H9 (cell line): ENCODE measurements at regions not wholly inside any gene's neighbourhood (a gene's known extent, or its start where the extent isn't known, plus 50 kb on each side); places are given as distances from the start of the nearest gene placed in this dataset.

Source experiments
- DNase-seq: peaks from one replicate; pipeline ENCODE4 v3.0.0-alpha.2; 2017
- H2AFZ ChIP-seq: one replicate; pipeline ENCODE4 v1.6.1; 2013; ENCODE audit warnings: mild to moderate bottlenecking, low read length, control low read depth, moderate library complexity
- H2AK5ac ChIP-seq: 2 replicates; pipeline ENCODE4 v1.6.1; 2013; ENCODE audit warnings: low read length, control low read depth, mixed read lengths; ENCODE audit not compliant: insufficient read length
- H2BK120ac ChIP-seq: one replicate; pipeline ENCODE4 v1.6.1; 2013; ENCODE audit warnings: low read depth, mild to moderate bottlenecking, low read length, control low read depth, inconsistent platforms; ENCODE audit not compliant: poor library complexity, severe bottlenecking
- H2BK12ac ChIP-seq: 2 replicates; pipeline ENCODE4 v1.6.1; 2013; ENCODE audit warnings: low read length, control low read depth, mixed read lengths, low read depth; ENCODE audit not compliant: insufficient read length
- H2BK15ac ChIP-seq: 2 replicates; pipeline ENCODE4 v1.6.1; 2013; ENCODE audit warnings: low read depth, low read length, control low read depth
- H2BK20ac ChIP-seq: one replicate; pipeline ENCODE4 v1.6.1; 2013; ENCODE audit warnings: low read depth, mild to moderate bottlenecking, low read length, control low read depth, inconsistent platforms; ENCODE audit not compliant: poor library complexity, severe bottlenecking
- H2BK5ac ChIP-seq: 2 replicates; pipeline ENCODE4 v1.6.1; 2013; ENCODE audit warnings: low read length, control low read depth, mixed read lengths; ENCODE audit not compliant: insufficient read length
- H3K14ac ChIP-seq: 2 replicates; pipeline ENCODE4 v1.6.1; 2013; ENCODE audit warnings: low read length, control low read depth; ENCODE audit not compliant: insufficient read depth
- H3K18ac ChIP-seq: 2 replicates; pipeline ENCODE4 v1.6.1; 2013; ENCODE audit warnings: low read depth, mild to moderate bottlenecking, mixed read lengths, low read length, control low read depth; ENCODE audit not compliant: insufficient read length
- H3K23ac ChIP-seq: 2 replicates; pipeline ENCODE4 v1.6.1; 2013; ENCODE audit warnings: low read length, control low read depth, mixed read lengths, low read depth; ENCODE audit not compliant: insufficient read length
- H3K23me2 ChIP-seq: 2 replicates; pipeline ENCODE4 v1.6.1; 2013; ENCODE audit warnings: low read depth, mild to moderate bottlenecking, mixed read lengths, low read length, control low read depth; ENCODE audit not compliant: insufficient read length, poor library complexity, severe bottlenecking
- H3K27ac ChIP-seq: 2 replicates; pipeline ENCODE4 v1.5.1; 2013; ENCODE audit warnings: low read length, control low read depth, mixed read lengths, low read depth; ENCODE audit not compliant: insufficient read length
- H3K27me3 ChIP-seq: 2 replicates; pipeline ENCODE4 v1.6.1; 2013; ENCODE audit warnings: low read length, control low read depth, inconsistent platforms; ENCODE audit not compliant: insufficient read depth
- H3K4ac ChIP-seq: 2 replicates; pipeline ENCODE4 v1.6.1; 2013; ENCODE audit warnings: low read depth, mild to moderate bottlenecking, control low read depth, inconsistent platforms, low read length, moderate library complexity
- H3K4me1 ChIP-seq: 2 replicates; pipeline ENCODE4 v1.6.1; 2013; ENCODE audit warnings: low read length, control low read depth, inconsistent platforms; ENCODE audit not compliant: insufficient read depth
- H3K4me2 ChIP-seq: 2 replicates; pipeline ENCODE4 v1.6.1; 2013; ENCODE audit warnings: low read length, control low read depth, mixed read lengths; ENCODE audit not compliant: insufficient read length, insufficient read depth
- H3K56ac ChIP-seq: 2 replicates; pipeline ENCODE4 v1.6.1; 2013; ENCODE audit warnings: low read depth, mild to moderate bottlenecking, mixed read lengths, low read length, control low read depth; ENCODE audit not compliant: insufficient read length
- H3K79me1 ChIP-seq: 2 replicates; pipeline ENCODE4 v1.6.1; 2013; ENCODE audit warnings: low read depth, mild to moderate bottlenecking, moderate library complexity, low read length, control low read depth, inconsistent platforms; ENCODE audit not compliant: insufficient read depth, poor library complexity, severe bottlenecking
- H3K79me2 ChIP-seq: 2 replicates; pipeline ENCODE4 v1.6.1; 2013; ENCODE audit warnings: low read length, control low read depth, inconsistent platforms; ENCODE audit not compliant: insufficient read depth
- H3K9ac ChIP-seq: 2 replicates; pipeline ENCODE4 v1.6.1; 2013; ENCODE audit warnings: low read length, control low read depth, mixed read lengths; ENCODE audit not compliant: insufficient read length; ENCODE audit errors: extremely low read depth
- H3K9me3 ChIP-seq: one replicate; pipeline ENCODE4 v1.6.1; 2013; ENCODE audit warnings: low read depth, low read length, inconsistent platforms; ENCODE audit not compliant: control insufficient read depth
- H3T11ph ChIP-seq: one replicate; pipeline ENCODE4 v1.6.1; 2013; ENCODE audit warnings: mild to moderate bottlenecking, low read length, control low read depth, inconsistent platforms
- H4K20me1 ChIP-seq: one replicate; pipeline ENCODE4 v1.6.1; 2013; ENCODE audit not compliant: control insufficient read depth, insufficient read length, insufficient read depth
- H4K5ac ChIP-seq: 2 replicates; pipeline ENCODE4 v1.6.1; 2013; ENCODE audit warnings: low read depth, mild to moderate bottlenecking, mixed read lengths, low read length, control low read depth; ENCODE audit not compliant: insufficient read length
- H4K8ac ChIP-seq: replicated peaks from 2 replicates; pipeline ENCODE4 v1.6.1; 2013; ENCODE audit warnings: low read length, control low read depth, mixed read lengths, low read depth; ENCODE audit not compliant: insufficient read length
- H4K91ac ChIP-seq: 2 replicates; pipeline ENCODE4 v1.6.1; 2013; ENCODE audit warnings: low read depth, mild to moderate bottlenecking, moderate library complexity, mixed read lengths, low read length, control low read depth; ENCODE audit not compliant: insufficient read length
- H3K27ac Mint-ChIP-seq, 3 experiments: 2 replicates in 2 of 3; 3 replicates in 1 of 3; pipeline ENCODE4 v1.8.0; 2020 to 2021; ENCODE audit warnings: mixed read lengths in 3 of 3, mild to moderate bottlenecking in 1 of 3, moderate library complexity in 1 of 3
- H3K27me3 Mint-ChIP-seq: 2 replicates; pipeline ENCODE4 v1.8.0; 2021; ENCODE audit warnings: low read depth, mild to moderate bottlenecking, moderate library complexity, mixed read lengths
- H3K36me3 Mint-ChIP-seq, 3 experiments: 2 replicates in 2 of 3; 3 replicates in 1 of 3; pipeline ENCODE4 v1.8.0; 2020 to 2021; ENCODE audit warnings: low read depth in 3 of 3, mixed read lengths in 3 of 3; ENCODE audit not compliant: insufficient read depth in 1 of 3
- H3K4me1 Mint-ChIP-seq, 2 experiments: 2 replicates each; pipeline ENCODE4 v1.8.0; 2020; ENCODE audit warnings: mixed read lengths in 2 of 2
- H3K4me3 Mint-ChIP-seq, 2 experiments: 2 replicates in 1 of 2; 3 replicates in 1 of 2; pipeline ENCODE4 v1.8.0; 2020 to 2021; ENCODE audit warnings: mild to moderate bottlenecking in 2 of 2, mixed read lengths in 2 of 2, moderate library complexity in 1 of 2
- H3K9me3 Mint-ChIP-seq, 2 experiments: 2 replicates in 1 of 2; 3 replicates in 1 of 2; pipeline ENCODE4 v1.8.0; 2020; ENCODE audit warnings: mild to moderate bottlenecking in 2 of 2, mixed read lengths in 2 of 2, moderate library complexity in 1 of 2
- WGBS: extraction: QIAGEN DNeasy Blood & Tissue Kit; methylation state at CpG from one replicate; pipeline ENCODE4 v1.1.7; 2013; ENCODE audit warnings: missing lambda C conversion rate, low lambda C conversion rate, mixed read lengths; ENCODE audit not compliant: insufficient read length; ENCODE audit errors: extremely low coverage; 5-methylcytosine and 5-hydroxymethylcytosine counted together
- TF ChIP-seq, protein P1 (sequence below): fragments of 200-600 bp; sonication (generic); conservative IDR thresholded peaks from 3 replicates; pipeline ENCODE4 v1.8.0; 2021; ENCODE audit warnings: antibody characterized with exemption, mild to moderate bottlenecking

DNA sequence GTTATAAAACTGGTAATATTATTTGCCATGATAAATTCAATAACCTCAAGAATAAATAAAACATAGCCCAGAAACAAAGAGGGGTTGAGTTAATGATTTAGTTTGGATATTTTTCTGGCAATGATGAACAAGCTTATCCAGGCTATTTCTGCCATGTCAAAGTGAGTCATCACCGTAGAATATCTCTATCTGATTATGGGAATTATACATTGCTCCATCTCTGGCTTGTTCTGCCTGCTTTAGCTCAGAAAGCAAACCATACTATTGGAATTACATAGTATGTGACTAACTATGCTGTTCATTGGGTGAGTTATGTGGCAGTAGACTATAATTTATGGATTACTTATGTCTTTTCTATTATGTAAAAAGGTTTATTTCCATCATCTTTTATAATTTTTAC is 680.1 kb upstream of the AADAT start:
- no peaks in the 10 kb centered on the region; a peak in 1 of 4 replicates for H3K4me1 Mint-ChIP-seq

More for the DNA sequence above, 680.1 kb upstream of the AADAT start:
- DNase-seq: no peak
- Mint-ChIP-seq H3K27ac (no peak overlapping the region), H3K27me3 (no peaks in the 10 kb centered on the region), H3K36me3 (no peaks in the 10 kb centered on the region), H3K9me3 (no peaks in the 10 kb centered on the region), H3K4me3 (no peak overlapping the region)
- H3K4me2 ChIP-seq: no peak overlapping the region
- no peak overlapping the region for H3K18ac ChIP-seq
- no peak overlapping the region for H2BK12ac ChIP-seq
- no peaks in the 10 kb centered on the region for H3K27me3 ChIP-seq
- H3K23ac ChIP-seq: no peak overlapping the region
- no peaks in the 10 kb centered on the region for H3K9me3 ChIP-seq
- H4K91ac ChIP-seq: no peak overlapping the region
- no peak overlapping the region for H2BK15ac ChIP-seq
- no peaks in the 10 kb centered on the region for H3K79me1 ChIP-seq
- no peak overlapping the region for H4K5ac ChIP-seq
- H3K27ac ChIP-seq: no peak overlapping the region
- WGBS: no CpG with 5 or more reads among the region's 1 CpG
- no peak overlapping the region for H4K8ac ChIP-seq
- no peak overlapping the region for H2AFZ ChIP-seq
- H3K9ac ChIP-seq: no peak overlapping the region
- no peaks in the 10 kb centered on the region for H3K4me1 ChIP-seq
- TF ChIP-seq, protein P1, sequence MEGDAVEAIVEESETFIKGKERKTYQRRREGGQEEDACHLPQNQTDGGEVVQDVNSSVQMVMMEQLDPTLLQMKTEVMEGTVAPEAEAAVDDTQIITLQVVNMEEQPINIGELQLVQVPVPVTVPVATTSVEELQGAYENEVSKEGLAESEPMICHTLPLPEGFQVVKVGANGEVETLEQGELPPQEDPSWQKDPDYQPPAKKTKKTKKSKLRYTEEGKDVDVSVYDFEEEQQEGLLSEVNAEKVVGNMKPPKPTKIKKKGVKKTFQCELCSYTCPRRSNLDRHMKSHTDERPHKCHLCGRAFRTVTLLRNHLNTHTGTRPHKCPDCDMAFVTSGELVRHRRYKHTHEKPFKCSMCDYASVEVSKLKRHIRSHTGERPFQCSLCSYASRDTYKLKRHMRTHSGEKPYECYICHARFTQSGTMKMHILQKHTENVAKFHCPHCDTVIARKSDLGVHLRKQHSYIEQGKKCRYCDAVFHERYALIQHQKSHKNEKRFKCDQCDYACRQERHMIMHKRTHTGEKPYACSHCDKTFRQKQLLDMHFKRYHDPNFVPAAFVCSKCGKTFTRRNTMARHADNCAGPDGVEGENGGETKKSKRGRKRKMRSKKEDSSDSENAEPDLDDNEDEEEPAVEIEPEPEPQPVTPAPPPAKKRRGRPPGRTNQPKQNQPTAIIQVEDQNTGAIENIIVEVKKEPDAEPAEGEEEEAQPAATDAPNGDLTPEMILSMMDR: no peak
- no peaks in the 10 kb centered on the region for H3K79me2 ChIP-seq
- no peak overlapping the region for H2BK120ac ChIP-seq
- H3K14ac ChIP-seq: no peak overlapping the region
- H4K20me1 ChIP-seq: no peaks in the 10 kb centered on the region
- no peak overlapping the region for H2BK5ac ChIP-seq
- H3K56ac ChIP-seq: no peak overlapping the region
- no peak overlapping the region for H3K4ac ChIP-seq
- no peaks in the 10 kb centered on the region for H3K23me2 ChIP-seq
- no peak overlapping the region for H3T11ph ChIP-seq
- no peak overlapping the region for H2AK5ac ChIP-seq
- H2BK20ac ChIP-seq: no peak overlapping the region
